ENCODE measurements at regions not wholly inside any gene's neighbourhood (a gene's known extent, or its start where the extent isn't known, plus 50 kb on each side); places are given as distances from the start of the nearest gene placed in this dataset.
"Not testable (repeated sequence)": the region's sequence is repeated elsewhere in the genome, so short reads cannot be mapped to it uniquely, and the experiment has no call there.

DNA sequence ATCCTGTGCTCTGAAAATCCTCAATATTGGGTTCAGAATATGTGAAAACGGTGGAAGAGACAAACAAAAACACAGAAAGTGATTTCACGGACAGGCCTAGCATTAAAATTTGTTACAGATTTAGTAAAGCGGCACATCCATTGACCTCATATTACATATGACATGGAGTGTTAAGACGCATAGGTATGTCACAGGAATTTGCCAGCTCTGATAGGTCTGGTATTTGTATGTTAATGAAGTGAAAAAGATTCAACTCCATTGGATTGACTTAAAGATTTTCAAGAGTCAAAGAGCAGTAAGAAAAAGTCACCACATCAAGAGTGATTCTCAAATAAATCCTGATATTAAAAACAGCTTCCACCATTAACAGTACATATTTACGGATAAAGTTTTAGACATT lies 396.5 kb upstream of the SEMA6A start:
- DNase-seq (ENCODE audit: low read depth in 2 of 2), result no peak

- DNase-seq (ENCODE audit: low read depth in 2 of 2), result no peak
Measured at GRCh38 chr5:116970318-116970717, 395.7 kb upstream of the SEMA6A start.

DNA sequence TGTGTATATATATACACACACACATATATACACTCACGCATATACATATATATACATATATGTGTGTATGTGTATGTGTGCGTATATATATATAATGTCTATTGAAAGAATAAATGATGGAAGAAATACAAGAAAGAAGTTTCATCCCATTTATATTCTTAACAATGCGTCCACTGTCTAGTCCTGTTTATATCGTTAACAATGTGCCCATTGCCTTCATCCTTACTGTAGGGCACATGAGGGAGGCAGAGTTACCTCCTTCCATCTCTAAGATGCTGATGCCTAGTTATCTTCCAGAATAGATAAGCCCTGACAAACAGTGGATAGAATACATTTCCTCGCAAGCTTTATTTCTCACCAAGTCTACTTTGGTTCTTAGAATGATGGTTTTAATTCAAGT lies 389.8 kb upstream of the SEMA6A start:
- DNase-seq (ENCODE audit: low read depth in 2 of 2), result no peak

DNA sequence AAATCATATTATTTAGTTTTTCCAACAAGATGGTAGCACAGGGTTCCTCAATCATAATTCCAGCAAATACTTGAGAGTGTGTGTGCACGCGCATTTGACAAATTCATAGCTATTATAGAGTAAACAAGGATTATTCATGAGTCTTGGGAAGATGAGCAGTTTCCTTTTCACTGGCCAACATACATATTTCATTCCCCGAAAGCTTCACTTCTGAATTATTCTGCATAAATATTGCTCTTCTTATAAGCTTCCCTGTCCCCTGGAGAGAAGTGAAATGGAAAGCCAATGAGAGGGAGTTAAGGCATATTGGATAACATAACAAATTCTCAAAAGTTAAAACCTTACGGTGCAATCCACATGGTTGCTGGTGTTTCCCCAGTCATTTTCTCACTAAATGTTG lies 386.4 kb upstream of the SEMA6A start:
- no peak for DNase-seq (ENCODE audit: low read depth in 2 of 2)

DNA sequence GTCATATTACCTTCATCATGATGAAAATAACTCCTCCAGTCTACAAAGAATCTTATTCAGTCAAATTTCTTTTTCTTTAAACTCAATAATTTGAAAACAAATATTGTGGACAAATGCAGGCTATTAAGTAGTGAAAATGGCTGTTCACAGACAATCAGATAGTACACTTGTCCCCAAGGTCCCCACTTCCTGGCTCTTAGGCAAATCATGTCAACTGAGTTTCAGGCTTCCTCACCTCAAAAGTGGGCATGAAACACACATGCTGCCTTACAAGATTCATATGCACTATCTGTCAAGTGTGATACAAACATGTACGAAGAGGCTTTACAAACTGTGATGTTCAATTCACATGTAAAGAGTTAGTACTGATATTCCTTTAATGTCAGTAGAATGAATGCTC lies 385.2 kb upstream of the SEMA6A start:
- DNase-seq (ENCODE audit: low read depth in 2 of 2), result no peak

GRCh38 chr5:116953251-116953930 lies 378.8 kb upstream of the SEMA6A start:
- no peak for DNase-seq (ENCODE audit: low read depth in 2 of 2)

DNA sequence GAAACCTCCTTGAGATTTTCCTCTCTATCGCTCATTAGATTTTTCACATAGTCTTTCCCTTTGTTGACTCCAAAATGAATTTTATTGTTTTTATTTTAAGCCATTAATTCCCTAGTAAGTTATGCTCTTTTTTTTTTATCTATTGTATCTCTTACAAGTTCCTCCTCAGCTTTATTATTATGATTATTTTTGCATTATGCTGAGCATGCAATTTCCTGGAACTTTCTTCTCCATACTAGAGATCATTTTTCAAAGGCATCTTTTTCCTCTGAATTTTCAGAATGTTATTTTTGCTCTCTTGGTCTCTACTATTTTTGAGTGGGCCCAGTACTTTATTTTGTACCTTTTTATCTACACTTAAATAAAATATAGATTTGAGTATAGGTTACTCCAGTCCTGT lies 376.6 kb upstream of the SEMA6A start:
- no peak for DNase-seq (ENCODE audit: low read depth in 2 of 2)

DNA sequence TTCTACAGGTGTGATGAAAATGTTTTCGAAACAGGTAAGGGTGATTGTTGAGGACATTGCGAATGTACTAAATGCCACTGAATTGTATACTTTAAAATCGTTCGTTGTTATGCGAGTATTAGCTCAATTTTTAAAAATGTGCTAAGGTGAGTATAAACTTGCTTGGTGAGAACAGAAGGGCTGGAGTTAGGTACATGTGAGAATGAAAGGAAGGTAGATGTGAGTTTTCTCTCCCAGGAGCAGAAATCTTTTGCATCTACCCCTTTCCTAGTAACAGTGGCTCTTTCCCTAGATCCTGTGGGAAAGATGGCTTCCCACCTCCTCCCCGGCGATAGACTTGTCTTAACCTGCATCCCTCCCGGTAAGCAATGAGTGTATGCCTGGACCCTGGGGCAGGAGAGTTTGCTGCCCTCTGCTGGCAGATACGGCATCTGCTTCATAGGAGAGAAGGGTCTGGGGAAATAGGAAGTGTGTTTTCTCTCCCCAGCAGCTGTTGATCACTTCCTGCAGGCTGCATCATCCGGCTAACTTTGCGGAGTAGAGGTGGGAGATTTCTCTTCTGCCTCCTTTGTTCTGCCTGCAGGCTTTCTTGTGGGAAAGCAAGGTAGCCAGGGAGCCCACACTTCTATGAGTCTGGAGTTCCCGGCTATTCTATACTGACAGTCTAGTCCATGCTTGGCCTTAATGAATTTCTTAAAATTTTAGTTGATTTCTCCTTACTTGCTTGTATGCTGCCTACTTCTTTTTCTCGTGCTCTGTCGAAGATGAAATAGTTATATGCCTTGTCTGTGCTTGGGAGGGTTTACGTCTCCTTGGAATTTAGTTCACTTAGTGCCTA lies 373.3 kb upstream of the SEMA6A start:
- DNase-seq (ENCODE audit: low read depth in 2 of 2), result peak; percentile 1 to 17

DNA sequence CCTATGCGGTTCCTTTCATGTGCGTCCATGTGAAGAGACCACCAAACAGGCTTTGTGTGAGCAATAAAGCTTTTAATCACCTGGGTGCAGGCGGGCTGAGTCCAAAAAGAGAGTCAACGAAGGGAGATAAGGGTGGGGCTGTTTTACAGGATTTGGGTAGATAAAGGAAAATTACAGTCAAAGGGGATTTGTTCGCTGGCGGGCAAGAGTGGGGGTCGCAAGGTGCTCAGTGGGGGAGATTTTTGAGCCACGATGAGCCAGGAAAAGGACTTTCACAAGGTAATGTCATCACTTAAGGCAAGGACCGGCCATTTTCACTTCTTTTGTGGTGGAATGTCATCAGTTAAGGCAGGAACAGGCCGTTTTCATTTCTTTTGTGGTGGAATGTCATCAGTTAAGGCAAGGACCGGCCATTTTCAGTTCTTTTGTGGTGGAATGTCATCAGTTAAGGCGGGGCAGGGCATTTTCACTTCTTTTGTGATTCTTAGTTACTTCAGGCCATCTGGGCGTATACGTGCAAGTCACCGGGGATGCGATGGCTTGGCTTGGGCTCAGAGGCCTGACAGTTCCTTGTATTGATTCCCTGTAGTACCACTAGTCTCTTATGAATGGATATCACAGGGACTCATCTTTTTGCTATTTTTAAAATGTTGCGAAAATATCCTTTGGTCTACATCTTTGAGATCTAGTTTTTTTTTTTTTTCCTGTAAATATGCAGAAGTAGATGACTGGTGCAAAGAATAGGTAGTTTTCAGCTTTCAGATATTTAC lies 371.2 kb upstream of the SEMA6A start:
- DNase-seq (ENCODE audit: low read depth in 2 of 2), result not testable (repeated sequence)

DNA sequence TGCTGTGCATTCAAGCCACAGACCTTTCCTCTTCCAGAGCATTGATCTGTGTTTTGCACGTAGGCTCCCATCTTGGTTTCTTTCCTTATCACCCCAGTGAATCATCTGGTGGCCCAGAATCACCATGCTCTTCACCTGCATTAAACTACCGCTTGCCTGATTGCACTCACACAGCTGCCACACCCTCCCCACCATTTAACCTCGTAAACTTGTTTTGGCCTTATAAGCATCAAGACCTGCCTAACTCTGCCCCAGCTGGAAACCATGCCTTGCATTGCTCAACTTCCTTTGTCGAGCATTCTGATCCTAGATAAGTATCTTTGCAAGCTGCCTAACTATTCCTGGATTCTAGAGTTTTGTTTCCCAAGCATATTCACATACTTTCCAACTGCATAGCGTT lies 369.6 kb upstream of the SEMA6A start:
- no peak for DNase-seq (ENCODE audit: low read depth in 2 of 2)

DNA sequence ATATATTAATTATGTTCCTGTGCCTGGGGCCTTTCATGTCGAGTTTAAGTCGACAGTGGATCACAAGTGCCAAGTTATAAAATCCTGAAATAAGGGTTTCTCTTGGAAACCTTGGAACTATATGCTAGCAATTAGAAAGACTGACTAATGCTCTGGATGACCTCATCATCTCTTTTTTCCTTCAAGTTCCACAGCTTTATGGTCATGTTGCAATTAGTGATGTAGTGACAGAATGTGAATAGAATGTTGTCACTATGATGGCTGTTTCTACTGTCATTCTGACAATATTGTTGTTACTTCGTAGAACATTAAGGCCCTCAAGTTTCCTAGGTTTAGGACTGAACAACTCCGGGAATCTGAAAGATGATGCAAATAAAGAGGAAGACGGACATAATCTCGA lies 368.0 kb upstream of the SEMA6A start:
- DNase-seq (ENCODE audit: low read depth in 2 of 2), result no peak

- no peak for DNase-seq (ENCODE audit: low read depth in 2 of 2)
Measured at GRCh38 chr5:116939641-116940040, 365.0 kb upstream of the SEMA6A start.

GRCh38 chr5:116938488-116938887 lies 363.9 kb upstream of the SEMA6A start:
- no peak for DNase-seq (ENCODE audit: low read depth in 2 of 2)

DNA sequence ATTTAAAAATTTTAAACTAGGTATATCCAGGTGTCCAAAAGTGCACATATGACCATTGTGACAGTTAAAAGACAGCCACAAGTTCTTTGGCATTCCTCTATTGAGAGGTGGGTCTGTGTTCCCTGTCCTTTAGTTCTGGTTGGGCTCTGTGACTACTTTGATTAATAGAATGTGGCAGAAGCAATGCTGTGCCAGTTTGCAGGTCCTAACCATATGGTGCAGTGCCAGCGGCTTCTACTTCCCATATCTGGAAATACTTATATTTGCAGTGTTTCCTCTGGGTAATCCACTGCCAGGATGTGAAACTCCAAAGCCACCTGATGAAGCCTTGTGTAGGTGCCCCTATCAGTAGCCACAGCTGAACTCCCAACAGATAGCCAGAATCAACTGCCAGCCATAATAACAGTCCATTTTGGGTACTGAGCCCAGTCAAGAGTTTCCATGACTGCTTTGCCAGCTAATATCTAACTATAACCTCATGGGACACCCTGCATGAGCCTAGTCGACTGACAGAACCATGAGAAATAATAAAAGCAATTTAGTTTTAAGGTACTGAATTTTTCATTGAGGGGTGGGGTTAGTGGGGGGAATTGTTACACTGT lies 361.0 kb upstream of the SEMA6A start:
- DNase-seq (ENCODE audit: low read depth in 2 of 2), result no peak

GRCh38 chr5:116930616-116931015 lies 356.0 kb upstream of the SEMA6A start:
- DNase-seq (ENCODE audit: low read depth in 2 of 2), result no peak

- DNase-seq (ENCODE audit: low read depth in 2 of 2), result no peak
Measured at GRCh38 chr5:116923344-116923743, 348.7 kb upstream of the SEMA6A start.

DNA sequence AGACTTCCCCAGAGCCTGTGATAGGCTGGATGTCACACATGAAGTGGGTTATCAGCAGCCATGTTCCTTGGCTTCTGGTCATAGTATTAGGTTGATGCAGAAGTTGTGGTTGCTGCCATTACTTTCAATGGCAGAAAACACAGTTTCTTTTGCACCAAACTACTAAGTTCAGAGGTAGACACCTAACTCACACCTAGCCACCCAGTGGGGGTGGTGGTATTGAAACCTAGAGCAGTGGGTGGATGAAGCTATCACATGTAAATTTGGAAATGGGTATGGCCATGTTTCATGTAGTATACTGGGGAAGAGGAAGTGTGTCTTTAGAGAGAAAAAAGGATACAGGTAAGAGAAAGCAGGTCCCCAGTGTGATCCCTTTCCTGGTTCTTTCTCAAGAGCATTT lies 347.9 kb upstream of the SEMA6A start:
- DNase-seq (ENCODE audit: low read depth in 2 of 2), result no peak

DNA sequence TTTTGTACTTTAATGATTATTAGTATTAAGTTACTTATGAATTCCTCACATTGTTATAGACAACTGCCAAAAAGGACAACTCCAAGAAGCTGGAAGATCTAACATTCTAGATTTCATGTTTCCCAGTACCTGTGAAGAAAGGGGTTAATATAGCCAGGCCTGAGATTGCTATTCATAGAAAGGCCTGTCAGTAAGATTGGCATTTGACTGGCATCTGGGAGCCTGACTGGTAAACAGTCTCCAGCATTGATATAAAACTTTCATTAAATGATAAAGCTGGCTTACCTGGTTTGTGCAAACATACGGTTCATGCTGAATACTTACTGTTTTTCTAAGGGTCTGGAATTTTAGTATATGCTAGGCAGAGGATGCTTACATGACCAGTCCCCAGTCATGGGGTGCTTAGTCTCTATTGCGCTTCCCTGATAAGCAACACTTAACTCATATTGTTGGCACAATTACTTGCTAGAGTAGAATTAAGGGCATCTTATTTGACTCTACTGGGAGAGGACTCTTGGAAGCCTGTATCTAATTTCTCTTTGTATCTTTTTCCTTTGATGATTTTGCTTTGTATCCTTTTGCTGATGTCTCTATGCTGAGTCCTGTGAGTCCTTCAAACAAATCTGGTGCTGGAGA lies 340.4 kb upstream of the SEMA6A start:
- no peak for DNase-seq (ENCODE audit: low read depth in 2 of 2)

GRCh38 chr5:116912221-116912620 lies 337.6 kb upstream of the SEMA6A start:
- DNase-seq (ENCODE audit: low read depth in 2 of 2), result no peak

GRCh38 chr5:116911074-116911473 lies 336.5 kb upstream of the SEMA6A start:
- DNase-seq (ENCODE audit: low read depth in 2 of 2), result no peak

DNA sequence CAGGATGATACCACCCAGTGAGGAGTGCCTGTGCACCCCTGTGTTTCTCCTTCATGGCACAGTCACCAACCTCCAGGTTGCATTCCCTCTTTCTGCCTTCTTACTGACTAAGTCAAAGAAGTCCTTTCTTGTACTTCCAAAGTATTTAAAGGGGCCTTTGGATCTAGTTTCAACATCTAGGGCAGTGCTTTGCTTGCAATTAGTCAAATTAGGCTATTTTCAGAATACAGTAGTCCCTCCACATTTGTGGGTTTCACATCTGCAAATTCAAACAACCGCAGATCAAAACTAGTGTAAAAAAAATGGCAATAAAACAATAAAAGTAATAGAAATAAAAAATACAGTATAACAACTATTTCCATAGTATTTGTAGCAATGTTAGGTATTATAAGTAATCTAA lies 333.9 kb upstream of the SEMA6A start:
- no peak for DNase-seq (ENCODE audit: low read depth in 2 of 2)

- DNase-seq (ENCODE audit: low read depth in 2 of 2), result no peak
Measured at GRCh38 chr5:116905885-116906284, 331.3 kb upstream of the SEMA6A start.

Measured in stimulated activated CD8-positive, alpha-beta memory T cell treated with anti-CD3 and anti-CD28 coated beads, Interleukin-7, amount 100 ng/mL, for 4 hours (primary cell).